Transverse colon (tissue), 3 donors: ENCODE measurements at regions not wholly inside any gene's neighbourhood (a gene's known extent, or its start where the extent isn't known, plus 50 kb on each side); places are given as distances from the start of the nearest gene placed in this dataset.

Experiments used
- CTCF ChIP-seq, 5 experiments: fragments of 200-600 bp in 3 of 5; fragments of 450-650 bp in 2 of 5; sonication (generic) in 3 of 5; IDR thresholded peaks; 1 replicate in 2 of 5; 2 replicates in 3 of 5; pipeline ENCODE4 v1.5.1; 2016 to 2017; ENCODE audit warnings: antibody characterized with exemption in 5 of 5, inconsistent platforms in 3 of 5, mild to moderate bottlenecking in 2 of 5, moderate library complexity in 1 of 5
- EP300 ChIP-seq: sonication (generic); formaldehyde crosslinking; IDR thresholded peaks from one replicate; pipeline ENCODE4 v1.6.1; 2017; ENCODE audit warnings: antibody characterized with exemption, low read depth

GRCh38 chr21:35543746-35544145 is 494.6 kb upstream of the RUNX1 start:
- TF ChIP-seq CTCF (IDR thresholded peaks at IDR 0.05) (no peak), EP300 (no peak)
